ENCODE measurements at regions not wholly inside any gene's neighbourhood (a gene's known extent, or its start where the extent isn't known, plus 50 kb on each side); places are given as distances from the start of the nearest gene placed in this dataset.

GRCh38 chr9:13779106-13779505 is 499.6 kb upstream of the MPDZ start:
- Mint-ChIP-seq H3K36me3 (no peaks in the 10 kb centered on the region), H3K4me1 (no peaks in the 10 kb centered on the region)
- no peak for DNase-seq

DNA sequence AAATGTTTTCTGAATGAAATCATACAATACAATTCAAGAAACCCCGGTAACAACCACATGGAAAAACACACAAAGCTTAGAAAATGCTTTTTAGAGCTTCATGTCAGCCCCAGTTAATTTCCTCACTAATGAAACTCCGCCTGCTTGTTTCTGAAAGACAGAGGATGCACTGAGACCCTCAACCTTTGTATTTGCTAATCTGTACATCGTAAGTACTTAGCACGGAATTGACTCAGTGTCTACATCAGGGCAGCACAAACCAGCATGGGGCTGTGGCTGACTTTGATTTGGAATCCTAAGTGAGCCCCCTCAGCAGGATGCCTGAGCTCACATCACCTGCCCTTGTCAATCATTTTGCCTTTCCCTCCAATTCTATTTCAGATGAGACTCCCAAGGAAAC is 499.1 kb upstream of the MPDZ start:
- H3K27ac Mint-ChIP-seq: no peak overlapping the region
- DNase-seq (no peak), ATAC-seq (replicated peaks) (no peak)
- H3K27me3 Mint-ChIP-seq: no peaks in the 10 kb centered on the region
- H3K4me1 Mint-ChIP-seq: no peaks in the 10 kb centered on the region
- H3K9me3 Mint-ChIP-seq: peaks cover 0 to 4% of the 10 kb centered on the region in 2 donors
- H3K4me3 Mint-ChIP-seq: no peak overlapping the region
- no peaks in the 10 kb centered on the region for H3K36me3 Mint-ChIP-seq

More at GRCh38 chr9:13779106-13779505, 499.6 kb upstream of the MPDZ start:
- ATAC-seq (replicated peaks): no peak
- Mint-ChIP-seq H3K27ac (no peak overlapping the region), H3K4me3 (no peak overlapping the region), H3K27me3 (no peaks in the 10 kb centered on the region), H3K9me3 (peaks cover 0 to 4% of the 10 kb centered on the region in 2 donors)

GRCh38 chr9:13770956-13771355 is 491.5 kb upstream of the MPDZ start:
- H3K4me1 Mint-ChIP-seq: no peaks in the 10 kb centered on the region
- H3K9me3 Mint-ChIP-seq: peaks cover 0 to 4% of the 10 kb centered on the region in 2 donors

DNA sequence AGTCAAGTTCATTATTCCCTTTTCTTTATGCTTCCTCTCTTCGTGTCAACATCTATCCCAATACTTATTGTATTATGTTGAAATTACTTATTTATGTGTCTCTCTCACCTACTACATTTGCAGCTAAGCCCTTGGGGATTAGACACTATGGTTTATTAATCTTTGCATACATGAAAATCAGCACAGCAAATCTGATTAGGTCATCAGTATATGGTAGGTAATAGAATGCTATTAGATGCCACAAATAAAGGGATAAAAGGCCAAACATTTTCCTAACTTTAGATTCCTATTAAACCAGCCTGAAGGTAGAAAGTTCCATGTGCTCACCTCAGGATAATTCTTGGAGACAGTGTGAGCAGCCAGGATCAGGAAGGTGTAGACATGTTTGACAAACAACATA is 490.1 kb upstream of the MPDZ start:
- H3K4me3 Mint-ChIP-seq: no peak overlapping the region
- no peaks in the 10 kb centered on the region for H3K9me3 Mint-ChIP-seq
- H3K27me3 Mint-ChIP-seq: no peaks in the 10 kb centered on the region
- H3K36me3 Mint-ChIP-seq: no peaks in the 10 kb centered on the region
- no peak for ATAC-seq (replicated peaks)
- no peak for DNase-seq
- H3K4me1 Mint-ChIP-seq: no peaks in the 10 kb centered on the region
- H3K27ac Mint-ChIP-seq: no peak overlapping the region

More at GRCh38 chr9:13770956-13771355, 491.5 kb upstream of the MPDZ start:
- no peak overlapping the region for H3K4me3 Mint-ChIP-seq
- no peak overlapping the region for H3K27ac Mint-ChIP-seq
- H3K36me3 Mint-ChIP-seq: no peaks in the 10 kb centered on the region
- no peak for ATAC-seq (replicated peaks)
- H3K27me3 Mint-ChIP-seq: no peaks in the 10 kb centered on the region
- DNase-seq: no peak

GRCh38 chr9:13769006-13769405 is 489.5 kb upstream of the MPDZ start:
- H3K9me3 Mint-ChIP-seq: no peaks in the 10 kb centered on the region
- H3K4me1 Mint-ChIP-seq: no peaks in the 10 kb centered on the region
- no peaks in the 10 kb centered on the region for H3K27me3 Mint-ChIP-seq
- no peak overlapping the region for H3K4me3 Mint-ChIP-seq
- DNase-seq (no peak), ATAC-seq (replicated peaks) (no peak)
- no peaks in the 10 kb centered on the region for H3K36me3 Mint-ChIP-seq
- H3K27ac Mint-ChIP-seq: no peak overlapping the region

GRCh38 chr9:13762209-13762608 is 482.7 kb upstream of the MPDZ start:
- H3K27me3 Mint-ChIP-seq: no peaks in the 10 kb centered on the region

DNA sequence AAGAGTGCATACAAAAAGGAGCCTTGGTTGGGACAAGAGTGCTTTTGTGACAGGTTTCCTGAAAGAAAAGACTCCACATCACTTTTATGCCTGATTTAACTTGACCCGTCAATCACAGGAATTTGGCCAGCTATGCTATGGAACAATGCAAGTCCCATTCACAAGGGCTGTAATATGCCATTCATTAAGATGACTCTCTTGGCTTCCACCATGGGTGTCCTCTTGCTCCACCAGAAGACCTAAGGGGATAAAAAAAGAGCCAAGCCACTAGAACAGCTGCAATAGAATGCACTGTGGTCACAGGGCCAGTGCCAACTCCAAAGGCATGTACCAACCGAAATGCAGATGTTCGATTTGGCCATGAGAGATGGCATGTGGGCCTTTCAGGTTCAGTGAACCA is 480.1 kb upstream of the MPDZ start:
- ATAC-seq (replicated peaks): no peak
- no peak overlapping the region for H3K27ac Mint-ChIP-seq
- DNase-seq: no peak
- H3K4me3 Mint-ChIP-seq: no peak overlapping the region
- H3K9me3 Mint-ChIP-seq: no peaks in the 10 kb centered on the region
- H3K27me3 Mint-ChIP-seq: no peaks in the 10 kb centered on the region
- H3K4me1 Mint-ChIP-seq: no peaks in the 10 kb centered on the region
- no peaks in the 10 kb centered on the region for H3K36me3 Mint-ChIP-seq

More at GRCh38 chr9:13762209-13762608, 482.7 kb upstream of the MPDZ start:
- no peaks in the 10 kb centered on the region for H3K9me3 Mint-ChIP-seq
- no peak for ATAC-seq (replicated peaks)
- DNase-seq: no peak
- H3K4me1 Mint-ChIP-seq: no peaks in the 10 kb centered on the region
- H3K36me3 Mint-ChIP-seq: no peaks in the 10 kb centered on the region
- no peak overlapping the region for H3K27ac Mint-ChIP-seq
- no peak overlapping the region for H3K4me3 Mint-ChIP-seq

DNA sequence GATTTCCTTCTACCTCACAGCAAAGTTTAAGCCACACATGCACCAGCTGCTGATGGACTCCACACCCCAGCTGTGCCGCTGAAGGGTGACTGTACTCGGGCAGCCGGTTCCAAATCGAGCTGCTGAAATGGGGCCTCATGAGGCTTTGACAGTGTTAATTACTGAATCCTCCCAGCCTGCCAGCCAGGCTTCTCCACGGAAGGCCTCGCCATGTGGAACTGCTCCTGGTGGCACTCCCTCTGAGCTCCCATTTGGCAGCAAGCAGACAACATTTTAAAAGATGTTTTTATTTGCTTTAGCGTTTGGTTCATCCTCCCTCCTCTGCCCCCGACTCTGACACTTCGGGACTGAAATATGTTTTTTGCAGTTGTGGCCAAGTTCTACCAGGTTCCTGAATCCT is 479.4 kb upstream of the MPDZ start:
- H3K27me3 Mint-ChIP-seq: no peaks in the 10 kb centered on the region

DNA sequence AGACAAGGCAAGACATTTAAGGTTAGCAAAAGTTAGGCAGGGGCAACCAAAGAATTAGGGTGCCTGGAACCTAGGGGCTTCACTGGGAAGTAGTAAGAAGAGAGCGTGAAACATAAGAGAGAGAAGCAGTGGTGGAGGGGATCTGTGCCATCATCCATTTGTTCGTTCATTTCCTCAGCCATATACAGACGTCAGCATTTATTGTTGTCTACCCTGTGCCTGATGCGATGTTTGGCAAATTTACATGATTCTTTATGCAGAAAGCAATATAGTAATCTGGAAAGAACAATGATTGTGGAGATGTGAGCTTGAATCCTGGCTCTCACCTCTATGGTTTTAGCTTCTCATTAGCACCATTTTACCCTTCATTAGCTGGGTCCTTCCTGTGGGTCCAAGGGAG is 477.5 kb upstream of the MPDZ start:
- Mint-ChIP-seq H3K27ac (no peak overlapping the region), H3K9me3 (peaks cover 0 to 3% of the 10 kb centered on the region in 2 donors), H3K4me3 (no peak overlapping the region), H3K4me1 (no peaks in the 10 kb centered on the region), H3K36me3 (no peaks in the 10 kb centered on the region), H3K27me3 (no peaks in the 10 kb centered on the region)
- DNase-seq: no peak
- no peak for ATAC-seq (replicated peaks)

More for the DNA sequence above, 479.4 kb upstream of the MPDZ start:
- Mint-ChIP-seq H3K36me3 (no peaks in the 10 kb centered on the region), H3K9me3 (no peaks in the 10 kb centered on the region), H3K4me1 (no peaks in the 10 kb centered on the region), H3K4me3 (no peak overlapping the region), H3K27ac (no peak overlapping the region)
- DNase-seq: no peak
- no peak for ATAC-seq (replicated peaks)

DNA sequence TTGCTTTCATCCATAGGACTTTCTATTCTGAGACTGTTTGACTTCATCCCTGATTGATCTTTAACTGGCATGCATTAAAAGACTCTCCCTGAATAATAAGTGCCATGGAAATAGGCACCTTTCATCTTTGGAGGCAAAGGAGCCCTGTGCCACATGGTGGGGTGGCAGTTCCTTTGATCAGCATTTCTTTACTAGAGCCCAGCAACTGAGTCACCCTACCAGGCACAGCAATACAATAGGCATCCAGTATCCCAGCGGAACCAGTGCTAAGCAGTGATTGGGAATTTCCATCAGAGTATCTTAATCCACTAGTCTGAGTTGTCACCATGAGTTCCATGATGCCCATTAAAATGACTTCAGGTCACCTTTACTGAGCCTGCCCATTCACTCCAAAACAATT is 476.1 kb upstream of the MPDZ start:
- Mint-ChIP-seq H3K9me3 (peaks cover 0 to 3% of the 10 kb centered on the region in 2 donors), H3K4me3 (no peak overlapping the region), H3K36me3 (no peaks in the 10 kb centered on the region), H3K27ac (no peak overlapping the region), H3K27me3 (no peaks in the 10 kb centered on the region), H3K4me1 (no peaks in the 10 kb centered on the region)
- ATAC-seq (replicated peaks): no peak
- DNase-seq: no peak

- DNase-seq (no peak), ATAC-seq (replicated peaks) (no peak)
- H3K4me3 Mint-ChIP-seq: no peak overlapping the region
- H3K36me3 Mint-ChIP-seq: no peaks in the 10 kb centered on the region
- peaks cover 5 to 7% of the 10 kb centered on the region in 2 donors for H3K9me3 Mint-ChIP-seq
- H3K4me1 Mint-ChIP-seq: no peaks in the 10 kb centered on the region
- H3K27me3 Mint-ChIP-seq: no peaks in the 10 kb centered on the region
- no peak overlapping the region for H3K27ac Mint-ChIP-seq
Measured at GRCh38 chr9:13750639-13751038, 471.1 kb upstream of the MPDZ start.

- no peaks in the 10 kb centered on the region for H3K27me3 Mint-ChIP-seq
- H3K9me3 Mint-ChIP-seq: peaks cover 5 to 7% of the 10 kb centered on the region in 2 donors
- ATAC-seq (replicated peaks) (no peak), DNase-seq (no peak)
- no peak overlapping the region for H3K27ac Mint-ChIP-seq
- H3K4me3 Mint-ChIP-seq: no peak overlapping the region
- no peaks in the 10 kb centered on the region for H3K4me1 Mint-ChIP-seq
- H3K36me3 Mint-ChIP-seq: no peaks in the 10 kb centered on the region
Measured at GRCh38 chr9:13750061-13750460, 470.6 kb upstream of the MPDZ start.

GRCh38 chr9:13746876-13747275 is 467.4 kb upstream of the MPDZ start:
- ATAC-seq (replicated peaks) (no peak), DNase-seq (no peak)
- no peak overlapping the region for H3K4me3 Mint-ChIP-seq
- H3K4me1 Mint-ChIP-seq: no peaks in the 10 kb centered on the region
- H3K9me3 Mint-ChIP-seq: peaks cover 4 to 5% of the 10 kb centered on the region in 2 donors
- H3K36me3 Mint-ChIP-seq: no peaks in the 10 kb centered on the region
- H3K27ac Mint-ChIP-seq: no peak overlapping the region
- H3K27me3 Mint-ChIP-seq: no peaks in the 10 kb centered on the region

GRCh38 chr9:13744261-13744901 is 464.9 kb upstream of the MPDZ start:
- Mint-ChIP-seq H3K27me3 (no peaks in the 10 kb centered on the region), H3K27ac (no peak overlapping the region)

DNA sequence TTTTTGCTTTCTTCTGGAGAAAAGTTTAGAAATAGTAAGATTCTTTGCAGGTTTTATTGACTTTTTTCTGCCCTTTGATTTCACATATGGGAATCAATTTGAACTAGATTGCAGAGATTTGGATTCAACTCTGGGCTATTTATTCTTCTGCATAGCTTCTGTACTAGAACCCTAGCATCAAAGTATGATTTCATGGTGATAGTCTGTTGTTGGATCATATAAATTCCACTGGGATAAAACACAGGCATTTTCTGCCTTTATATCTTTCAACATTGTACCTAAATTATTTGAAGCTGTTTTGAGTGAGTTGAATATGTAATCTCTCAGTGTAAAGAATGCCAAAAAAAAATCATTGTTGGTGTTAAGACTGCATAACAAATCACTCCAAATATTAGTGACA is 458.4 kb upstream of the MPDZ start:
- H3K4me1 Mint-ChIP-seq: no peaks in the 10 kb centered on the region
- no peaks in the 10 kb centered on the region for H3K36me3 Mint-ChIP-seq
- H3K27me3 Mint-ChIP-seq: no peaks in the 10 kb centered on the region
- H3K9me3 Mint-ChIP-seq: peaks cover 3% of the 10 kb centered on the region in 2 donors
- no peak overlapping the region for H3K27ac Mint-ChIP-seq
- no peak for DNase-seq
- ATAC-seq (replicated peaks): no peak
- no peak overlapping the region for H3K4me3 Mint-ChIP-seq

More at GRCh38 chr9:13744261-13744901, 464.9 kb upstream of the MPDZ start:
- DNase-seq: no peak
- no peaks in the 10 kb centered on the region for H3K4me1 Mint-ChIP-seq
- no peaks in the 10 kb centered on the region for H3K36me3 Mint-ChIP-seq
- no peak overlapping the region for H3K4me3 Mint-ChIP-seq
- no peak for ATAC-seq (replicated peaks)
- peaks cover 2 to 3% of the 10 kb centered on the region in 2 donors for H3K9me3 Mint-ChIP-seq

GRCh38 chr9:13735181-13735580 is 455.7 kb upstream of the MPDZ start:
- Mint-ChIP-seq H3K9me3 (peaks cover 3 to 7% of the 10 kb centered on the region in 2 donors), H3K27me3 (no peaks in the 10 kb centered on the region), H3K27ac (no peak overlapping the region), H3K4me1 (no peaks in the 10 kb centered on the region), H3K36me3 (no peaks in the 10 kb centered on the region), H3K4me3 (no peak overlapping the region)
- DNase-seq: no peak
- no peak for ATAC-seq (replicated peaks)
